HS-27A (cell line): ENCODE measurements at regions not wholly inside any gene's neighbourhood (a gene's known extent, or its start where the extent isn't known, plus 50 kb on each side); places are given as distances from the start of the nearest gene placed in this dataset.

Experiments used
- DNase-seq: peaks from one replicate; pipeline ENCODE4 v3.0.0-alpha.2; 2012; ENCODE audit warnings: low read depth, missing footprints

DNA sequence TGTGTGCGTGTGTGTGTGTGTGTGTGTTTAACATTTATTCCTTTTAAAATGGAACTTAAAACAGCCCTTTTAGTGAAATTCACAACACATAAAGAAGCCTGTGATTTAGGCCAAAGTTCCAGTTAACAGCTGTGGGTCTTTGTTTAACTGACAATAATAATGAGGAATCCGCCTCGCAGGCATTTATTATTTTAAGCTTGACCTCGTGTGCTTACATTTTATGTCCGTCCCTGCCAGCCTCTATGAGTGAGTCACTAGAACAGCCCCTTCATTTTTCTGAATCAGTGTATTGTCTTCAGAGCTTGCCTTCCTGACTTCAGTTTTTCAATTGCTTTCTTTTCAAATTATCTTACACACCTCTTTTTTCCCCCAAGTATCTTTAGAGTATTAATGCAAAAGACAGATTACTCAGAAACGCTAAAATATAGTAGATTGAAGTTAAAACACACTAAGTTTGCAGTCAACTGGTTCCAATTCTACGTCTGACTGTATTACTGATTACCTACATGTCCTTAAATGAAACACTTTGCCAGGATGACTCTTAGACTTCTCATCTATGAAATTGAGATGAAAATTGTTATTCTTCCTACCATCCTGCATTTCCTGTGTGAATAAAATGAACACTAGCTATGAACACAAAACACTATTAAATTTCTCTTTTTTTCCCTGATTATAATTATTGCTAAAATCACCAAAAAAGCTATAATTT is 319.6 kb upstream of the HS3ST1 start:
- no peak for DNase-seq

DNA sequence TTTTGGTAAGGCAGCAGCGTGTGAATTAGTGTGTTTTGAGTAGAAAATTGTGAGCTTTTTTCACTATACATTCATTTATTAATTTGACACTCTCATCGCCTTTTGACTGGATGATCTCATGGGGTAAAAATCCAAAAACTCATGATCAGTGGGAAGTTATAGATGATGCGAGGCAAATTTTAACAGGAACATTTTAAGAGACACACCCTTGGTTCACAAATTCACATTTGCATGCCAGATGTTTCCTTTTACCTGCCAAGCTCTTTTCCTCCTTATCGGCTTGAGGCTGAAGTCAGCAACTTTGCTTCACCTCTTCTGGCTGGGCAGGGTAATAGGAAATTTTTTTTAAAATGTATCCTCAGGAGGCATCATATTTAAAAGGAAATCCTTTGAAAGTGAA is 318.0 kb upstream of the HS3ST1 start:
- DNase-seq: no peak

GRCh38 chr4:11743976-11744375 is 315.3 kb upstream of the HS3ST1 start:
- no peak for DNase-seq

DNA sequence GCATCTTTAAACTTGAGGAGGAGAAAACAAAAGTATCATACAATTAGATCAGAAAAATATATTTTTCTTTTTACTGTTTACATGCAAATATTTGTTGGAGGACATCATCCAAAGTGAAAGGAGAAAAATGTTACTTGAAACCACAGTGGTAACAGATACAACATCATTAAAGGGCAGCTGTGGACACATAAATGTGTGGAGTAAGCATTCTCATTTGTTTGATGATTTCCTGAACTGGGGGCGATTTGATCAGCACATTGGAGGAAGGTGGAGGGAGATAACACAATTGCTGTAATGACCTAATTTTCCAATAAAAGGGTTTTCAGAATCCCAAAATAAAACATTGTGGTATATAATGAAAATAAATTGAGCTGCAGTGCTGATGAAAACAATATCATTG is 314.5 kb upstream of the HS3ST1 start:
- no peak for DNase-seq

DNA sequence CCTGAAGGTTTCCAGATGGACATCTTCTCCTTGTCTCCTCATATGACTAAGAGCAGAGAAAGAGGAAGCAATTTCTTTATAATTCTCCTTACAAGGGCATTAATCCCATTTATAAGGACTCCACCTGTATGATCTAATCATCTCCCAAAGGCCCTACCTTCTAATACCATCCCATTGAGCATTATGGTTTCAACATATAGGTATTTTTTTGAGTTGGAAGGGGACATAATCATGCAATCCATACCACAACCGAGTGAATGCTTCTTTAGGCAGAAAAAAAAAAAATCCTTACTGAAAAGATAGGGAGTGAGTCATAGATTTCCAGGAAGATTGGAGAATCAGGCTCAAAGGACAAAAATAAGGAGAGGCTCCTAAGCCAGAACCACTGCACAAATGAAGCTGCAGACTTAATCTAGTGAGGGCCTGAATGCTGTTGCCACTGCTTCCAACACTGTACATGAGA is 312.5 kb upstream of the HS3ST1 start:
- DNase-seq: no peak

- DNase-seq: no peak
Observed at GRCh38 chr4:11739992-11740391, 311.3 kb upstream of the HS3ST1 start.

- no peak for DNase-seq
Observed at GRCh38 chr4:11736978-11737377, 308.3 kb upstream of the HS3ST1 start.

DNA sequence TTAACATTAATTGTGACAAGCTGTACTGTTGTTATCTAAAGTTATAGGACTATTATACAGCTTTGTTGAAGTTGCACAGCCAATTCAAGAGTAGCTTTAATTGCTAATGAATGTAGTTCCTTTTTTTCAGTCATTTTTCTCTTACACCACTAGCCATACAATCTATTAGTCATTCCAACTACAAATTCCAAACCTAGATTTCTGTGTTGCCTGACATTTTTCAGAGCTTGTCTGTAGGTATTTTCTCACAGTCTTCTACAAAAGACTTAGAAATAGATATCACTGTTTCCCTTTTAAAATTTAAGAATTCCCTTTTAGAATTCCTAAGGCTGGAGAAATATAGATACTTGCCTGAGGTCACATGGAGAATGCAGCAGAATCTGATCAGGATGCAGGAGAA is 307.0 kb upstream of the HS3ST1 start:
- DNase-seq: no peak

DNA sequence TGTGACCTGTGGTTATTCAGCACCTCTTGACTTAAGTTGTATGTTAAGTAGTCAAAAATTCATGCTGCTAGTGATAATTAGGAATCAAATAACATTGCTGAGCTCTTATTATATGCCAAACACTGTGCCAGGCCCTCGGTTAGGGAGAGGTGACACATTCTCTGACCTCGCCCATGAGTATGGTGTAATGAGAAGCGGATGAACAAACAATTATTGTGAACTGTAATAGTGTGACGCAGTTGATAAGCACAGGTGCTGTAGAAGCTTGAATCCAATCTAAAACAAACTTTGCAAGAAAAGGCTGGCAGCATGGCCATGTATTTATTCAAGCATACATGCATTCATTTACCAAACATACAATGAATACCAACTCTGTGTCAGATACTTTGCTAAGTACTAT is 303.5 kb upstream of the HS3ST1 start:
- no peak for DNase-seq

DNA sequence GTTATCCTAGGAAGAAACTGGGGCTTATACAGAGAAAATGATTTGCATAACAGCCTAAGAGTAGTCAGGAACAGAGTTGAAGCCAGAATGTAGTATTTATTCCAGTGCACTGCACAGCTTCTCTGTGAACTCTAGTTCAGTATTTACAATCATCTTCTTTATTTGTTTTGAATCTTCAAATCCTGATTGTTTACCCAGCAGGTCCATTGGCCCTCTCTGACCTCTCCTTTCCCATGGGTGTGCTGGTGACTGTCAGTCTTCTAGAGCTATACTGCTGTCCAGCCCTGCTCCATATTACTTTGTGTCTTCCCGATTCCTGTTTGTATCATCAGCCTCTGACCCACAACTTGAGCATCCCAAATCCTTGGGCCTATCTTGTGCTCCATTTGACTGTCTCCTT is 301.9 kb upstream of the HS3ST1 start:
- no peak for DNase-seq

DNA sequence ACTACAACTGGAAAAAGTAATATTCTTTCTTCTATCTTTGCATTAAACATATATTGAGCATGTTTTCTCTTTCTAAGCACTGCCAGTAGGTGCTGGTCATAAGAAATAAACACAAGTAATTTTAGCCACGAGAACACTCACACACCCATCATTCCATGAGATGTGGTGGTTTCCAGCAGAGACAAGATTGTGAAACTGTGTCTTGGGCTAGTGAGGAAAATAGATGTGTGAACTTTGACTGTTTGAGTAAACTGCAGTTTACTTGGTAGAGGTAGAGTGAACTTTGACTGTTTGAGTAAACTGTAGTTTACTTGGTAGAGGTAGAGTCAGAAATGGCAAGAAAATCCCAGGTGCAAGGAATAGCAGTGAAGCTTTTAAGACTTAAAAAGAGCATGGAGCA is 300.9 kb upstream of the HS3ST1 start:
- DNase-seq: no peak

DNA sequence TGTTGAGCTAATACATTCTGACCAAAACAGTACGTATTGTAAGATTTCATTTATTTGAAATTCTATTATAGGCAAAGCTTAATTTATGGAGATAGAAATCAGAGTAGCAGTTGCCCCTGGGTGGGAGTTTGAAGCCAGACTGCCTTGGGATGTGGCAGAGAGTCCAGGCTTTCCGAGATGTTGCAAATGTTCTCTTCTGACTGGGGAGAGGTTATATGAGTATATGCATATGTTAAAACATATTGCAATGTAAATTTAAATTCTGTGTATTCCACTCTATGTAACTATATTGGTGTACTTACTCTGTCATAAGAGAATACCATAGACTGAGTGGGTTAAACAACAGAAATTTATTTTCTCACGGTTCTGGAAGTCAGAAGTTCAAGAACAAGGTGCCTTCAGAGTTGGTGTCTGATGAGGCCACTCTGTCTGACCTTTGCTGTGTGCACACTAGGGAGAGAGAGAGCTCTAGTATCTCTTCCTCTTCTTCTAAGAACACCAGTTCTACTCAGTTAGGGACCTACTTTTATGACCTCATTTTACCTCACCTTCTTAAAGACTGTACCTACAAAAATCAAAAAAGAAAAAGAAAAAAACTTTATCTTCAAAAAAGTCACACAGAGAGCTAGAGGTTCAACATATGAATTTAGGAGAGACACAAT is 299.3 kb upstream of the HS3ST1 start:
- DNase-seq: no peak

DNA sequence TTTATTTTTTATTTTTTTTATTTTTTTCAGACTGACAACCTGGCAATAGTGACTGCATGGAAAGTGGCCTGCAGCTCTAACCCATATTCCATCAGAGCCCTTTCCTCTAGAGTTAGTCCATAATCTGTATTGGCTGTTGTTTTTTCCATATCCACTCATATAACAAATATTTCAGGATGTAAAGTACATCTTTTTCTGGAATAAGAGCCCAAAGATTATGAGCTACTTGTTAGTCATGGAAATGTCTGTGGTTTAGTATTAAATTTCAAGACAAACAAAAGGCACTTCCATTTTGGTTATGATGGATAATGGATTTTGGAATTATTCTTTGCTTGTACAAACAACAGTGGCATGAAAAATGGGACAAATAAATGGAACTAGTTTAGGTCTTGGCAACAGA is 296.0 kb upstream of the HS3ST1 start:
- no peak for DNase-seq

DNA sequence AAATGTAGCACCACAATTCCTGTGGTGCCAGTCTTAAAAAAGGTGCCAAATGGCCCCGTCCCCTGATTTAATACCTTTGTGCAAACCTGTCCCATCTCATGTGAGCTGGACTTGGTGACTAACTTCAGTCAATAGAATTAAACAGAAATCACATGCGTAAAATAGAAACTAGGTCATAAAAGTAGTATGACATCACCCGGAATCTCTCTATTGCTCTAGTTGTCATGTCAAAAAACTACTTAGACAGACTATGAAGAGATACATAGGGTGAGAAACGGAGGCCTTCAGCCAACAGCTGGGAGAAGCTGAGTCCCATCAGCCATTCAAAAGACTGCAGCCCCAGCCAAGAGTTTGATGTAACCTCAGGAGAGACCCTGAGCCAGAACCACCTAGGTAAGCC is 293.5 kb upstream of the HS3ST1 start:
- no peak for DNase-seq

DNA sequence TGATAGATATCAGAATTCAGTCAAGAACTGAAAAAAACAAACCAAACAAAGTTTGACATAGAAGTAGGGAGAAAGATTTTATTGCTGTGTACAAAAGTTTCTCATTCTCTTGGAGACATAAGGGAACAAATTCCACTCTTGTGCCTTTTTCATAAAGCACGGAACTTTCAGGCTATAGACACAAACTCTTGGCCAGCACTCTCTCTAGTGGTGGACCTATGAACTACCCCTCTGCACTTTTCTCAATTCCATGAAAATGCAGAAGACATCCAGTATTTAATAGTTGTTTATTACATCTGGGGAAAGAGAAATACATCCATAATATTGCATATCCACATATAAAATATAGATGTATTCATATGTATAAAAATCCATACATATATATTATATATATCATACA is 291.6 kb upstream of the HS3ST1 start:
- DNase-seq: no peak

- DNase-seq: no peak
Observed at GRCh38 chr4:11719879-11720278, 291.2 kb upstream of the HS3ST1 start.

GRCh38 chr4:11715753-11716521 is 287.2 kb upstream of the HS3ST1 start:
- no peak for DNase-seq

- no peak for DNase-seq
Observed at GRCh38 chr4:11710453-11711093, 281.9 kb upstream of the HS3ST1 start.

GRCh38 chr4:11704186-11704830 is 275.6 kb upstream of the HS3ST1 start:
- no peak for DNase-seq

- DNase-seq: no peak
Observed at GRCh38 chr4:11702886-11703557, 274.3 kb upstream of the HS3ST1 start.

DNA sequence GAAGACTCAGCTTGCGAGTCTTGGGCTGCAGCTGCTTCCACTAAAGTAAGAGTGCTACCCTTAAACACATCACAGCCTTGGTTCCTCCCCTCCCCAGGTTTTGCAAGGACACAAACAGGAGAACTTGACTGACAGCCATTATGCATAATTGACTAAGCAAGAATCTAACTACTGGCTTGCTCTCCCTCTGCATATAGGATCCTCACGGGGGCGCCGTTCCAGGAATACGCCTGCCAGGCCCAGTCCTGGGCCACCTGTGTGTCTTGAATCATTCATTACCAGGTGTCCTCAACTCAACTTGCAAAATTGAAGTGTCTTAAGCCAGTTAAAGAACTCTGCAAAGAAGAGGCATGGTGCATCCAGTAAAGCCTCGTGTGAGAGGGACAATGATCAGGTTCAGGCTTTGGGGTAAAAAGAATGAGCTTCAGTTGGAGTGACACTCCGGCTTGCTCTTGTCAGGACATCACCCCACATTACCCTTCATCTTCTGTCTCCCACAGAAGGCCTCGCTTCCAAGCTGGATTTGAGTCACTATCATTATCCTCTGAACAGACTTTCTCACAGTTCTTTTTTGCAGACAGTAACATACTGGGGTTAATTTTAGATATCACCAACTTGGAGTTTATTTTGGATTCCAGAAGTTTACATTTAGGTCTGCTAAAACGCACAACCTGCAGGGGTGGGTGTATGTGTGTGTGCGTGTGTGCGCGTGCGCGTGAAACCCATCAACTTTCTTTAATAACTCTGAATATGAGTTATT is 273.5 kb upstream of the HS3ST1 start:
- no peak for DNase-seq
